AG10803 (cell line): ENCODE measurements at regions not wholly inside any gene's neighbourhood (a gene's known extent, or its start where the extent isn't known, plus 50 kb on each side); places are given as distances from the start of the nearest gene placed in this dataset.

Experiments used
- DNase-seq: peaks from one replicate; pipeline ENCODE4 v3.0.0; 2010; ENCODE audit warnings: low read depth
- H3K4me3 ChIP-seq: 2 replicates; pipeline ENCODE4 v1.5.1; 2011; ENCODE audit warnings: mild to moderate bottlenecking, low read length, control low read depth
- CTCF ChIP-seq: conservative IDR thresholded peaks from 2 replicates; pipeline ENCODE4 v1.5.1; 2011; ENCODE audit warnings: mild to moderate bottlenecking, low read length, control low read depth, inconsistent platforms

- H3K4me3 ChIP-seq, result no peak overlapping the region
- TF ChIP-seq CTCF, result no peak
- DNase-seq, result no peak
Measured at GRCh38 chr1:169012416-169012815, 94.1 kb upstream of the ATP1B1 start.

- DNase-seq, result no peak
- no peak overlapping the region for H3K4me3 ChIP-seq
- no peak for TF ChIP-seq CTCF
Measured at GRCh38 chr1:169013821-169014220, 92.7 kb upstream of the ATP1B1 start.

- no peak for DNase-seq
- H3K4me3 ChIP-seq, result no peak overlapping the region
- TF ChIP-seq CTCF, result no peak
Measured at GRCh38 chr1:169015464-169015863, 91.0 kb upstream of the ATP1B1 start.

GRCh38 chr1:169018751-169019150 lies 87.7 kb upstream of the ATP1B1 start:
- TF ChIP-seq CTCF, result no peak
- H3K4me3 ChIP-seq, result no peak overlapping the region
- DNase-seq, result no peak

GRCh38 chr1:169019419-169020058 lies 87.0 kb upstream of the ATP1B1 start:
- no peak for TF ChIP-seq CTCF
- H3K4me3 ChIP-seq, result no peak overlapping the region
- no peak for DNase-seq

- no peak for DNase-seq
- no peak for TF ChIP-seq CTCF
- H3K4me3 ChIP-seq, result no peak overlapping the region
Measured at GRCh38 chr1:169020684-169021083, 85.8 kb upstream of the ATP1B1 start.

GRCh38 chr1:169022648-169023047 lies 83.8 kb upstream of the ATP1B1 start:
- DNase-seq, result no peak
- H3K4me3 ChIP-seq, result no peak overlapping the region
- no peak for TF ChIP-seq CTCF
